NCI-H526 treated with DMSO at 0.1 percent for 48 hours (cell line): ENCODE measurements at regions not wholly inside any gene's neighbourhood (a gene's known extent, or its start where the extent isn't known, plus 50 kb on each side); places are given as distances from the start of the nearest gene placed in this dataset.
"Not testable (repeated sequence)": the region's sequence is repeated elsewhere in the genome, so short reads cannot be mapped to it uniquely, and the experiment has no call there.

Experiments
- DNase-seq: peaks from one replicate; lab custom pipeline; 2025; lab: John Stamatoyannopoulos, UW

DNA sequence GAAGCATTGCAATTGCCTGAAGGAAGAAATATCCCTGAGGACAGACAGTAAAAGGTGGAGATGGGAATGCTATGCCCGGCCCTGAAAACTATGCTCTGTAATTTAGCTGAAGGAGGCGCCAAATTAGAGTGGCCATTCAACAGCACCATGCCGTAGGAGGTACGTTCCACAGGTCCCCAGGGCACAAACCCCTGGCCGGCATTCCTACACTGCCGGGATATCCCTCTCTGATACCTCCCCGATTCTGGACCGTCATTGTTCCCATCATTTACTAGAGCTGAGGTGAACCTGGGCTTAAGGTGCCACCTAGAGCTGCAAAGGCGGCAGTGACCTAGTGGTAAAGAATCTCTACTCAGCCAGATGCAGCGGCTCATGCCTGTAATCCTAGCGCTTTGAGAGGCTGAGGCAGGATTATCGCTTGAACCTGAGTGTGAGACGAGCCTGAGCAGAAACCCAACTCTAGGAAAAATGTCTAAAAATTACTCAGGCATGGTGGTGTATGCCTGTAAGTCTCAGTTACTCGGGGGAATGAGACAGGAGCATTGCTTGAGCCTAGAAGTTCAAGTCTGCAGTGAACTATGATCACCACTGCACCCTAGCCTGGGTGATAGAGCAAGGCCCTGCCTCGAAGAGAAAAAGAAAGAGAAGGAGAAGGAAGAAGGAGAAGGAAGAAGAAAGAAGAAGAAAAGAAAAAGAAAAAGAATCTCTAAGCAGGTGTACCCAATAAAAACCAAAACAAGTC, 53.0 kb upstream of the TNKS2 start:
- DNase-seq = no peak

DNA sequence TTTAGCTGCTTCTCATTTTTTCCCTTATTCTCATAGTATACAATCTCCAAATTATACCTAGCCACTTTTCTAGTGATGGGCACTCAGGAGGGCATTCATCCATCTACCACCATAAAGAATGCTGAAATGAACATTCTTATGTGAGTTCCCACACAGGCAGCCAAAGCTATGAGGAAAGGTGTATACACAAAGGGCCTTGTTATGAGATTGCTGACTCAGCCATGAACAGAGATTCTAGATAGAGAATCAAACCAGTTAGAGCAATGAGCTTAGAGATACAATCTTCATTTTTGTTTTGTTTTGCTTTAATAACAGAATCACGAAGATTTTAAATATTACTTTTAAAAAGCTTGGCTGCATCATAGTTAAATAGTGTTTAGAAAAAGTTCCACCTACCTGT, 54.8 kb upstream of the TNKS2 start:
- DNase-seq = no peak

DNA sequence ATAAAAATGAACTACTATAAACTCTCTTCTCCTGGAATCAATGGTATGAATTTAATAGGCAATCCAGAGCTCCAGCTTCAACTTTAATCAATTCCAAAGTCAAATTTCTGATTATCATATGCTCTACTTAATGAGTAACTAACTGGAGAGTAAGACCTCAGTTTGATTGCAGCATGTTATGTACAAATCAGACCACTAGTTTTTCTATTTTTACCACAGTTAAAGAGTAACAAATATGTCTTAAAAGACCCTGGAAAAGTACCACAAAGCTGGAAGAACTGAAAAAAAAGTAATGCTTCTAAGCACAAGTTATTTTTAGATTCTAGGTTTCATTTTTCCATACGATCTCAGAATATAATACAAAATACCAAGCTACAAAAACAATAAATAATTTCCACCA, 56.0 kb upstream of the TNKS2 start:
- DNase-seq = no peak

DNA sequence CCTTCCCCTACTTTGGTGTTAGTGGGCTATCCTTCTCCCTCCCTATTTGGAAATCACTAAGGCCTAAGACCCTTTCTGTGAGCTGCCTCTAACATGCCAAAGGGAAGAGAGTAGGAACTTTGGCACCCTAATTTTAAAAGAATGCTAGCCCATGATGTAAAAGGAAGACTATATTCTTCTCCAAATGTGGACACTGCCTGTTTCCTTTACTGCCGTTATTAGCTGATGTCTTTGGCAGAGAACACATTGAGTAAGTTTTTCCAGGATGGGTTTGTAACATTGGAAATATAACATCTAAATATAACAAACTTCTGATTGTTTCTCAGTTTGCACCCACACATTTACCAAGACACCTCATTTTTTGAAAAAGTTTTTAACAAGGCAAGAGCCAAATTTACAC, 56.9 kb upstream of the TNKS2 start:
- DNase-seq = no peak

DNA sequence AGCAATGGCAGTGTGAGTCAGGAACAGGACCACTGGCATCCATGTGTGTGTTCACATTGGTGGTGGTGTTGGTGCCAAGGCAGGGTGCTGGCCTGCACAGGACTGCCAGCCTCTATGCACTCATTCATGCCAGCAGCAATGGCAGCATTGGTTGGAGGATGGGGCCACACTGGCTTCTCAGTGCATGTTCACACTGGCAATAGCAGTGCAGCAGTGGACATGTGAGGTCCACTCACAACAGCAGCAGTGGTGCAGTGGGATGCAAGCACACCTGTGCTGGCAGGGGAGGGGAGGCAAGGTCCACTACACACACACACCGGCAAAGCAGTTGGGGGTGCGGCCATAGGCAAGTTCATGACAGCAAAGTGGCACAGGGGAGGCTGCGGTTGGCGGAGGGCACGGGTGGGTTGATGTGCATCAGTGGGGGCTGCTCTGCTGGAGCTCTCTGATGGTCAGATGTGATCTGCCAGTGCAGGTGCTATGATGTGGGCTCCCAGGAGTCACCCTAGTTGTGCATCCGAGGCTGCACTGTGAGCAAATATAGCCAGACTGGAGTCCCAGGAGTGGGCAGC, 57.8 kb upstream of the TNKS2 start:
- no peak for DNase-seq

DNA sequence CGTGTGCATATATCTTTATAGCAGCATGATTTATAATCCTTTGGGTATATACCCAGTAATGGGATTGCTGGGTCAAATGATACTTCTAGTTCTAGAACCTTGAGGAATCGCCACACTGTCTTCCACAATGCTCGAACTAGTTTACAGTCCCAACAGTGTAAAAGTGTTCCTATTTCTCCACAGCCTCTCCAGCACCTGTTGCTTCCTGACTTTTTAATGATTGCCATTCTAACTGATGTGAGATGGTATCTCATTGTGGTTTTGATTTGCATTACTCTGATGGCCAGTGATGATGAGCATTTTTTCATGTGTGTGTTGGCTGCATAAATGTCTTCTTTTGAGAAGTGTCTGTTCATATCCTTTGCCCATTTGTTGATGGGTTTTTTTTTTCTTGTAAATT, 66.0 kb upstream of the TNKS2 start:
- DNase-seq = not testable (repeated sequence)

DNA sequence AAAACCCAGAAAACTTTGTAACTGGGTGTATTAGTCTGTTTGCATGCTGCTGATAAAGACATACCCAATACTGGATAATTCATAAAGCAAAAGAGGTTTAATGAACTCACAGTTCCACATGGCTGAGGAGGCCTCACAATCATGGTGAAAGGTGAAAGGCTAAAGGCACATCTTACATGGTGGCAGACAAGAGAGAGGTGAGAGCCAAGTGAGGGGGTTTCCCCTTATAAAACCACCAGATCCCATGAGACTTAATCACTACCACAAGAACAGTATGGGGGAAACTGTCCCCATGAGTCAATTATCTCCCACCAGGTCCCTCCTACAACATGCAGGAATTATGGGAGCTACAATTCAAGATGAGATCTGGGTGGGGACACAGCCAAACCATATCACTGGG, 68.9 kb upstream of the TNKS2 start:
- DNase-seq = not testable (repeated sequence)

DNA sequence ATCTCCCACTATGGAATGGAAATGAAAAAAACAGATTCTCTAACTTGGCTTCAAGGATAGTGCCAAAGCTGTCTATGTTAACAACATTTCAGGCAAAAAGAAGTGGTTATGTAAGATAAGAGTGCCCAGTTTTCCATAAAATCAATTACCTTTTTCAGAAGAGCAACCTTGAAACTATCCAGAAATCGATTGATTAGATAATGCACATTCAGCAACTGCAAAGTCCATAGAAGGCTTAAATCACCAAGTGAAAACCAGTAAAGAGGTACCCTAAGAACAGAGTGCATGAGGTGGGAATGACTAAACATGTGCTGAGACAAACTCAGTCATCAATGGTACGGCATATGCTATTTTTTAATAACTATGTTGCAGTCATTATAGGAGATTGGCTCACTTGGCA, 71.9 kb upstream of the TNKS2 start:
- no peak for DNase-seq

DNA sequence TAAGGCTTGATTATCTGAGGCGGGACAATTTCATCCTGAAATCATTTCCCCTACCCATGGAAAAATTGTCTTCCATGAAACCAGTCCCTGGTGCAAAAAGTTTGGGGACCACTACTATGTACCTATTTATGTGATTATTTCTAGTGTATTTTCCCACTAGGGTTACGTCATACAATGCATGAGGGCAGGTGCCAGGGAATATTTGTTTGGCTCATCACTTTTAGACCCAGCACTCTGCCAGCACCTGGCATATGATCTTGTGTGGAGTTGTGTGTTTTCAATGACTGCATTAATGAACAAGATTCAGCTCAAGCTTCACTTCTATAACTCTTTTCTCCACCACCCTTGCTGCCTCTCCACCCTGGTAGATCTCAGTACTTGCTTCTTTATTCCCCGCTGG, 73.3 kb upstream of the TNKS2 start:
- no peak for DNase-seq

DNA sequence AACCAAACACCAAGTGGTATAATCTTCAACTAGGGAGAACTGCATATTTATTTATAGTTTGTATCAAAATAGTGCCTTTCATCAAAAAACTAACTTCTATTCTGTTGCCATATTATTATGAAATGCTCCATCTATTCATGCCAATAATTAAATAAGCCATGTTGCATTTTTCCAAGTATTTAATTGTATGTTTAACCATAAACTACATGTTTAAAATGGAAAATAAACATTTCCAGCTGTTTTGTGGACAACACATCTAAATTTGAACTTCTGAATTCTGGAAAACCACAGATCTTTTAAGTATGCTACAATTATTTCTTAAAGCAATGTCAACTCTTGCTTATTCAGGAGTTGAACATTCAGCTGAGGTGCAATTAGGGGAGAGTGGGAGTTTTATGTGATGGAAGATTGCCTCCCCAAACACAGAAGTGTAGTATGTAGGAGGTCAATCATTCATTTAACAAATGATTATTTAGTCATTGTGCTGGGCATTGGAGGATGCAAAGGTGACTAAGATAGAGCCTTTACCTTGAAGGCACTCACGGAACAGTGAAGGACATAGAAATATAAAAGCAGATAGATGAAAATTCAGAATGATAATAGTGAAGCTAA, 80.7 kb upstream of the PPP1R3C start:
- no peak for DNase-seq

DNA sequence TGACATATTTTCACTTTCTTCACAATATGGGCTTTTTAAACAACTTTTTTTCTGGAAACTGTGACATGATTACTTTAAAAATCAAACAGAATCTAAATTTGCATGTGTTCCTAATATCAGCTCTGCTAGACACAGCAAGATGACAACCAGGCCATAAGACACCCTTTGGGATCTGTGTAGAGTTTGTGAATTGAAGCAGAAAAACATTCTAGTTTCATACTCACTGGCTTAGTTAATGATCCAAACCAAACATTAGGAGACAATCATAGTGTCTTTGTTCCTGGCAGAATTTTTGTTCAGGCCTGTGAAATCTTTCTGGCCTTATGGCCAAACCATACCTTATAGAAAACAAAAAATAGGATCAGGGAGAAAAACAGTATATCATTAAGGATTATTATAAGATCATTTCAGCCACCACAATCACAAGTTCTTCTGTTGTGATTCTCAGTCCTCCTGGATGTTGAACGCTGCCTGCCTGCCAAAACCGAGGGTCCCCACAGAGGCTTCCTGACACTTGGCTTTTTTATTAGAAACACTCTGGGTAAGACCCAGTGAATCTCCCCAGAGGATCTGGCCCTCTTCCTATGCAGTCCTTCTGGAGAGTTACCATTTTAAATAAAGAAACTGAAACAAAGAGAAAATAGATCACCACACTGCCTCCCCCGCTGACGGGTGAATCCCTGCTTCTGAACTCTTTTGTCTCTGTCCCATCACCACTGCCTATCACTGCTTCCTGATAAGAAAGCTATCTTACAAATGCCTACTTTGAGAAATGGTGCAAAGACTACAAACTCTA, 79.2 kb upstream of the PPP1R3C start:
- DNase-seq = no peak

DNA sequence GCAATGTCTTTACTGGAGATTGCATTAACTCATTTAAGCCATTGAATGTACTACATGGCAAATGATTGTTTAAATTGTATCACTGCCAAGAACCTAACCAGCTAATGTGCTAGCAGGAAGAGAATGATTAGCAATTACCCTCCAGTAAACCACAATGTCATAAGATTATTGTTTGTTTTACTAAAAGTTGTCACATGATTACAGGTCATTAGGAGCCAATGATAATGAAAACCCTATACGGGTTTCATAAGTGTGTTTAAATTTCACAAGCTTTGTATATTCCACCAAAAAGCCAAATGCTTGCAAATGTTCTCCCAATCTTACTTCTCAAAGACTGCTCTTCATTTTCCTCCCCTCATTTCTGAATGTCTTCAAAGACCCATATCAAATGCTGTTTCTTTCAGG, 76.5 kb upstream of the PPP1R3C start:
- DNase-seq = no peak

DNA sequence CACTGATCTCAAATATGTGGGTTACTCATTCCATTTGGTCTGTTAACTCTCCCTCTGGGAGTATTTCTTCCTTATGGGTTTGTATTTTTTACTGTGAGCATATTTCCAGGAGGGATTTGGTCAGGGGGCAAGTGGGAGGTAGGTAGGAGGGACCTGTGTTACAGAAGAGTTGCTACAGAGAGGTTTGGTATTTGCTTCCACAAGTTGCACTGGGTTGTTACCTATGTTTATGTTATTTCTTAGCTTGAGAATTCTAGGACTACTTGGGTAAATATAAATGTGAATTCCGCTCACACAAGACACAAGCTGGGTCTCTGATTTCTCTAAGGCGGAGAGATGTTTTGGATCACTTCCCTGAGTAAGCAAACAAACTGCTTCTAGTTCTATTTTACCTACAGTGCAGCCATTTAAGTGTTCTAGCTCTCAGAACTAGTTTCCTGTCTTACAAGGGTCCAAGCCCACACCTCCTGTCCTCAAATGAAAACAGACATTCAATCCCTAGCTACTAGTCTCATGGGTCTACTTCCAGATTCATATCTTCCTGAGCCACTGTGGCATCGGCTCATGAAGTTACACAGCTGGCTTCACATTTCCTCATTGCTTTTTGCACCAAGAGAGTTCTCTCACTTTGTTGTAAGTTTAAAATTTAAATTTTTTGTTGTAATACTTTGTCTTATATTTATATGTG, 75.4 kb upstream of the PPP1R3C start:
- DNase-seq = no peak

DNA sequence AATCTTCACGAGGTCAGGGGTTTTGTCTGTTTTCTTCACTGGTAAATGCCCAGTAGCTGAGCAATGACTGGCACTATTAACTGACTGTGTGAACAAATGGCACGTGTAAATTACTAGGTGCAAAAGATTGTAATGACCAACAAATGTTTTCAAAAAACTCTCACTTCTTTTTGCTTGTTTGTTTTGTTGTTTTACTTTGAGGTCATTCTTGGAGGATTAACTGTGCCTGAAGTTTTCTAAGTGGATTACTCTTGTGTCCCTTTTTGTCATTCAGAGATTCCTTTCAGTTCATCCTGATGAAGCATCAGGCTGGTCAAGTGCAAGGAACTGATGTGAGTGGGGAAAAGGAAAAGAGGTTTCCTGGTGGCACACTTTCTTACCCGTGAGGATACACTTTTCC, 74.4 kb upstream of the PPP1R3C start:
- DNase-seq = no peak

DNA sequence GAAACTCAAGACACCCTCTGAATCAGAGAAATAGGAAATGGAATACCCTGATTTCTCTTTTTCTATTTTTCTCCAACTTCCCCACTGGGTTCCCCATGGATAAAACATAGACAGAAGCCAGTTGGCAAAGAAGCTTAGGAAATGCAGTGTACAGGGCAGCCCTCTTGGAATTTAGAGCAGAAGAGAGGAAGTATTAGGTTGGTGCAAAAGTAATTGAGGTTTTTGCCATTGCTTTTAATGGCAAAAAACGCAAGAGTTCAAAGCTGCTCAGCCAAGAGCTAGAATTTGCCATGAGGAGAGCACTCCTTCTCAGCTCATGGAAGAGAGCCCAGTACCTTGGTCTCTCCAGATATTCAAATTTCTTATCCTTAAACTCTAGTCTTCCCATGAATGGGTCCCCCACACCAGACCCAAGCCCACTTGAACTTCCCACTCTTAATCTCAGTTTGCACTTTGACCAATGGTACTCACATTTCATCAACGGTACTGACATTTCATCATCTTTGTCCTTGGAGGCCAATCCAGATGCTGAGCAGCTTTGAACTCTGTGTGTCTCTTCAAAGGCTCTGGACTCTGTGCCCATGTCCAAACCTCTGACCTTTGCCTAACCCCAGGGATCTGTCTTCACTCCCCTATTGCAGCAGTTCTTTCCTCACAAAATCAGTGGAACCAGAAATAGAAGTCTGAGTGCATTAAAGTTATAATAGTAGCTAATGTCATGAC, 73.2 kb upstream of the PPP1R3C start:
- no peak for DNase-seq

DNA sequence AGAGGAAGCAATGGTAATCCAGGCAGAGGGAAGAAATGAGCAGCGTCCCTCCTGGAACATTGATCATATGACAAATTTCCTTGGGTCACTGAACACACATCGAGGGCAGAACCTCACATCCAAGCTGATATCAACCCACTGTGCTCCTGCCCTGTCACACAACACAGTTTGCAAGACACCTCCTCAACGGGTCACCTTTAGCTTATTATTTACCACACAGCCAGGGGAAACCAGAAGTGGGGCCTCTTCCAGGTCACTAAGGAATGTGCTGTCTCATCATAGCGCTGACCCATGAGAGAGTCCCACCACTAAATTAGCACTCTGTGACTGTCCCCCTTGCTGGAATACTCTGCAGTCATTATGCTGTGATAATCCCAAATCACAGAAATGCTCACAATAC, 69.7 kb upstream of the PPP1R3C start:
- DNase-seq = no peak

DNA sequence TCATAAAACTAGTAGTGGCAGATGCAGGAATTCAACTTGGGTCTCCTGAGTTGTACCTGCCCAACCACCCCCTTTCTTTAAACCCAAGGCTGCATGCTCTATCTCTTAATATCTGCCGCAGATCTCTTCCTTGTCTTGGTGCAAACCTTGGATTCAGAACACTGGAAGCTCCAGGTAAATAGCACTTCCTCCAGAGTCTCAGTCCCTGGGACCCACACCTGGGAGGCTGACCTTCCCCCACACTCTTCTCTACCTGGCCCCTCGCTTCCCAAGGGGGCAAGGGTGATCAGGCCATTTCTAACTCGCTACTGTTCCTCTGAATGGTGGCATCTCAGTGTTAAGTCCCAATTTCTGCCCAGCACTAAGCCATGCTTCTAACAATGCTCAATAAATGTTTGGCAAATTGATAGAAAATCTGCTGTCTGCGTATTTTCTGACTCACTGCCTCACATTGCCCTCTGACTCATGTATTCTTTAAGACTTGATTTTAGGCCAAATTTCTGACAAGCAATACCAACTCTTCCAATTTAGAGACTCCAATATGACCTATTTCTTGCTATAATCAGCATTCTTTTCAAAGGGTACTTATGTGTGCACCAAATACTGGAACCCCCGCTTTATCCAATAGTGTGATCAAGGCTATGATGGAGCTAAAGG, 68.0 kb upstream of the PPP1R3C start:
- DNase-seq = no peak

DNA sequence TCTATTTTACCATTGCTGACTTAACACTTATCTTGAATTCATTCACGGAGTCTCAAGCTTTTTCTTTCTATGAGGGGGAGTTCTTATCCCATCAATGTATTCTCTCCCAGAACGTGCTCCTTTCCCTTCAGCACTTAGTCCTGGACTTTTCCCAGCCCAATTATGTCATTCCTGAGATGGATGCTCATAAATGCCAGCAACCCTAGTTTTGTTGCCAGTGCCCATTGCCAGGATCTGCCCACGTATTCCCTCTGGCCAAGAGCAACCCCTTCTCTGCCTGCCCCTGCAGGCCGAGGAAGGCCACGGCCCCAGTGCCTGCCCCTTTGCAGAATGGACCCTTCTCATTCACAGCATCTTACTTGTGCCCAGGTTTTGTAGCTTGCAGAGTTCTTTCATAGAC, 67.4 kb upstream of the PPP1R3C start:
- no peak for DNase-seq

DNA sequence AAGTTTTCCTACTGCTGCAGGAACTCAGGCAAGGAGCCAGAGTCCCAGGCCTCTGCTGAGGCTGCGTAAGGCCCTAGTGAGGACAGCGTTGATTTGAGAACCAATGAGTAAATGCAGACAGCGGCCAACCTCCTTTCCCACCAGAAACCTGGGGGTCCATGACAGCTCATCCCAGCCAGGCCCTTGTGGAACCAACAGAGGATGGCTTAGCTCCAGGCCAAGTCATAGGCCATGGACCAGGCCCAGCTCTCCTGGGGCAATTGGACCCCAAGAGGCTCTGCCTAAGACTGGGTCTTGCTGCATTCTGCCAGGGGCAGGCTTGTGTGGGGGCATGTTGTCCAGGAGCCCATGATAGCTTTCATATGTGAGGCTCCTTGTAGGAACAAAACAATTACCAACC, 65.4 kb upstream of the PPP1R3C start:
- DNase-seq = no peak

DNA sequence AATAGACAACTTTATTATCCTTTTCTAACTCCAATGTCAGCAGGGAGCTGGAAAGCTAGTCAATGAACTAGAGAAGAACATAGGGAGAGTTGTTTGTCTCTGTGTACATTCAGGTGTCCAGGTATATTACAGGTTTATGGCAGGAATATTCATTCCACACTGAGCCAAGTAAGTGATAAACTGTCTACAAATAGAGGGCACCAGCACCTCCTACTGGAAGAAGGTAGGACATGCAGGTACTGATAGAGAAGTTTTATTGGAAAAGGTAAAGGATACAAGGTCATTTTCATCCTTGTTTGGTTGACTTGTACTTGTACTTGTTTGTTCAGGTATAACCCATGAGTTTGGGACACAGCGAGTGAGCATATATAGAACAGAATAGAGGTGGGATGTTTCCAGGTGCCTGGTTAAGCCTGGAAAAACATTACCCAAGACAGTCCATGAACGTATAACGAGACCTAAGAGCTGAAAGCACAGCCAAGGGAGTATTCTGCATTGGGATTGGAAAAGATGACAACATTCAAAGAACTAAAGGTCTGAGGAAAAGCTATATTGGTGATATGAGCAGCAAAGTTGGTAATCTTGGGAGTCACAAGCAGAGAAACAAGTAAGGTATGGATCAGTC, 61.4 kb upstream of the PPP1R3C start:
- peak; percentile 2 for DNase-seq

DNA sequence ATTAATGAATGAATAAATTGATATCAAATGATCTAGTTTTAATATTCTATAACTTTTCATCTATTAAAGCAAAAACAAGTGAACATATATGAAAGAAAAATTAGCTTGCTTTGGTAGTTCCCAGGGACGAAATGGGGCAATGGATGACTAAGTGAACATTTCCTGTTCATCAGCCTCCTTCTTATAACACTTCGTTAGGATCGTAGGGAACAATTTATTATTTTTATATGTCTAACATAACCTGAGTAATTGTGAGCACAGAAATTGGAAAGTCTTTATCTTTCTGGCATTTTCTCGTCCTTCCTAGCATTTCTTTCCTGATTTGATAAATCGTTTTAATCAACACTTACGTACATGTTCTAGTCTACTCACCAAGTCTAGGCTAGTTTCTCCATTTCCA, 59.1 kb upstream of the PPP1R3C start:
- DNase-seq = no peak
